AG10803 (cell line): ENCODE measurements at regions not wholly inside any gene's neighbourhood (a gene's known extent, or its start where the extent isn't known, plus 50 kb on each side); places are given as distances from the start of the nearest gene placed in this dataset.
"Not testable (repeated sequence)": the region's sequence is repeated elsewhere in the genome, so short reads cannot be mapped to it uniquely, and the experiment has no call there.

Experiments used
- DNase-seq: peaks from one replicate; pipeline ENCODE4 v3.0.0; 2010; ENCODE audit warnings: low read depth
- H3K4me3 ChIP-seq: 2 replicates; pipeline ENCODE4 v1.5.1; 2011; ENCODE audit warnings: mild to moderate bottlenecking, low read length, control low read depth
- CTCF ChIP-seq: conservative IDR thresholded peaks from 2 replicates; pipeline ENCODE4 v1.5.1; 2011; ENCODE audit warnings: mild to moderate bottlenecking, low read length, control low read depth, inconsistent platforms

GRCh38 chr5:42168091-42168670, 243.1 kb downstream of the FBXO4 start:
- DNase-seq = no peak
- TF ChIP-seq CTCF = no peak
- no peak overlapping the region for H3K4me3 ChIP-seq

GRCh38 chr5:42176118-42176517, 247.1 kb upstream of the GHR start:
- H3K4me3 ChIP-seq, DNase-seq: not testable (repeated sequence)

GRCh38 chr5:42179843-42180242, 243.4 kb upstream of the GHR start:
- not testable (repeated sequence) for H3K4me3 ChIP-seq, DNase-seq

GRCh38 chr5:42216904-42217303, 206.3 kb upstream of the GHR start:
- no peak for DNase-seq
- no peak for TF ChIP-seq CTCF

GRCh38 chr5:42217791-42218190, 205.4 kb upstream of the GHR start:
- H3K4me3 ChIP-seq = no peak overlapping the region
- no peak for DNase-seq

More at GRCh38 chr5:42216904-42217303, 206.3 kb upstream of the GHR start:
- no peak overlapping the region for H3K4me3 ChIP-seq

GRCh38 chr5:42225009-42225408, 198.2 kb upstream of the GHR start:
- TF ChIP-seq CTCF = no peak
- no peak for DNase-seq
- H3K4me3 ChIP-seq = no peak overlapping the region

More at GRCh38 chr5:42217791-42218190, 205.4 kb upstream of the GHR start:
- TF ChIP-seq CTCF = no peak

- no peak for TF ChIP-seq CTCF
- no peak overlapping the region for H3K4me3 ChIP-seq
Observed at GRCh38 chr5:42228279-42228678, 195.0 kb upstream of the GHR start.

GRCh38 chr5:42230839-42231238, 192.4 kb upstream of the GHR start:
- H3K4me3 ChIP-seq = no peak overlapping the region

More at GRCh38 chr5:42228279-42228678, 195.0 kb upstream of the GHR start:
- no peak for DNase-seq

More at GRCh38 chr5:42230839-42231238, 192.4 kb upstream of the GHR start:
- no peak for TF ChIP-seq CTCF
- DNase-seq = no peak
